ENCODE measurements at regions not wholly inside any gene's neighbourhood (a gene's known extent, or its start where the extent isn't known, plus 50 kb on each side); places are given as distances from the start of the nearest gene placed in this dataset.

GRCh38 chr6:122264557-122264956 lies 134.9 kb upstream of the HSF2 start:
- H3K9ac ChIP-seq (ENCODE audit: low read length), result no peak overlapping the region
- no peaks in the 10 kb centered on the region for H3F3A ChIP-seq (ENCODE audit: insufficient read depth, low read length)
- no peaks in the 10 kb centered on the region for H3K4me1 ChIP-seq (ENCODE audit: insufficient read depth, low read length, severe bottlenecking)
- H3K9me2 ChIP-seq (ENCODE audit: low read depth, low read length), result no peaks in the 10 kb centered on the region
- H3K4me2 ChIP-seq (ENCODE audit: low read length), result no peak overlapping the region
- no peak overlapping the region for H2AFZ ChIP-seq (ENCODE audit: low read length)
- no peaks in the 10 kb centered on the region for H3K36me3 ChIP-seq (ENCODE audit: insufficient read depth, low read length)
- H3K27me3 ChIP-seq (ENCODE audit: insufficient read depth, low read length), result no peaks in the 10 kb centered on the region
- H3K4me3 ChIP-seq (ENCODE audit: low read depth, low read length, poor library complexity, severe bottlenecking), result no peak overlapping the region
- H3K9me3 ChIP-seq (ENCODE audit: low read length), result no peaks in the 10 kb centered on the region
- no peaks in the 10 kb centered on the region for H3K79me2 ChIP-seq (ENCODE audit: insufficient read depth, low read length)
- TF ChIP-seq CTCF (IDR thresholded peaks at IDR 0.05; ENCODE audit: low read length), result no peak
- TF ChIP-seq EZH2 (IDR thresholded peaks at IDR 0.05; ENCODE audit: borderline replicate concordance, low read length), result no peak
- H3K27ac ChIP-seq (ENCODE audit: low read depth, low read length, poor library complexity, severe bottlenecking), result no peak overlapping the region
- no peaks in the 10 kb centered on the region for H4K20me1 ChIP-seq (ENCODE audit: insufficient read depth, low read length)

GRCh38 chr6:122265755-122266154 lies 133.7 kb upstream of the HSF2 start:
- H3K9me3 ChIP-seq (ENCODE audit: low read length), result no peaks in the 10 kb centered on the region
- H3K9ac ChIP-seq (ENCODE audit: low read length), result no peak overlapping the region
- no peak overlapping the region for H3K4me3 ChIP-seq (ENCODE audit: low read depth, low read length, poor library complexity, severe bottlenecking)
- H3K9me2 ChIP-seq (ENCODE audit: low read depth, low read length), result no peaks in the 10 kb centered on the region
- H3K4me1 ChIP-seq (ENCODE audit: insufficient read depth, low read length, severe bottlenecking), result no peaks in the 10 kb centered on the region
- no peak for TF ChIP-seq EZH2 (IDR thresholded peaks at IDR 0.05; ENCODE audit: borderline replicate concordance, low read length)
- TF ChIP-seq CTCF (IDR thresholded peaks at IDR 0.05; ENCODE audit: low read length), result no peak
- no peaks in the 10 kb centered on the region for H3K36me3 ChIP-seq (ENCODE audit: insufficient read depth, low read length)
- no peaks in the 10 kb centered on the region for H3K79me2 ChIP-seq (ENCODE audit: insufficient read depth, low read length)
- H2AFZ ChIP-seq (ENCODE audit: low read length), result no peak overlapping the region
- H4K20me1 ChIP-seq (ENCODE audit: insufficient read depth, low read length), result no peaks in the 10 kb centered on the region
- no peaks in the 10 kb centered on the region for H3K27me3 ChIP-seq (ENCODE audit: insufficient read depth, low read length)
- H3K4me2 ChIP-seq (ENCODE audit: low read length), result no peak overlapping the region
- no peaks in the 10 kb centered on the region for H3F3A ChIP-seq (ENCODE audit: insufficient read depth, low read length)
- H3K27ac ChIP-seq (ENCODE audit: low read depth, low read length, poor library complexity, severe bottlenecking), result no peak overlapping the region

- no peak overlapping the region for H3K9ac ChIP-seq (ENCODE audit: low read length)
- H4K20me1 ChIP-seq (ENCODE audit: insufficient read depth, low read length), result no peaks in the 10 kb centered on the region
- H3F3A ChIP-seq (ENCODE audit: insufficient read depth, low read length), result no peaks in the 10 kb centered on the region
- H2AFZ ChIP-seq (ENCODE audit: low read length), result no peak overlapping the region
- no peak overlapping the region for H3K4me3 ChIP-seq (ENCODE audit: low read depth, low read length, poor library complexity, severe bottlenecking)
- H3K9me3 ChIP-seq (ENCODE audit: low read length), result no peaks in the 10 kb centered on the region
- H3K79me2 ChIP-seq (ENCODE audit: insufficient read depth, low read length), result no peaks in the 10 kb centered on the region
- H3K4me2 ChIP-seq (ENCODE audit: low read length), result no peak overlapping the region
- H3K27ac ChIP-seq (ENCODE audit: low read depth, low read length, poor library complexity, severe bottlenecking), result no peak overlapping the region
- H3K36me3 ChIP-seq (ENCODE audit: insufficient read depth, low read length), result no peaks in the 10 kb centered on the region
- TF ChIP-seq EZH2 (IDR thresholded peaks at IDR 0.05; ENCODE audit: borderline replicate concordance, low read length), result no peak
- TF ChIP-seq CTCF (IDR thresholded peaks at IDR 0.05; ENCODE audit: low read length), result no peak
- H3K4me1 ChIP-seq (ENCODE audit: insufficient read depth, low read length, severe bottlenecking), result no peaks in the 10 kb centered on the region
- H3K9me2 ChIP-seq (ENCODE audit: low read depth, low read length), result no peaks in the 10 kb centered on the region
- H3K27me3 ChIP-seq (ENCODE audit: insufficient read depth, low read length), result no peaks in the 10 kb centered on the region
Measured at GRCh38 chr6:122268394-122268793, 131.1 kb upstream of the HSF2 start.

Measured in OCI-LY1 (cell line).